22Rv1 (cell line): ENCODE measurements at regions not wholly inside any gene's neighbourhood (a gene's known extent, or its start where the extent isn't known, plus 50 kb on each side); places are given as distances from the start of the nearest gene placed in this dataset.

Experiments
- H3K27ac ChIP-seq: fragments of 450-650 bp; 2 replicates; pipeline ENCODE4 v1.5.1; 2017
- ZFX ChIP-seq: fragments of 450-650 bp; IDR thresholded peaks from 2 replicates; pipeline ENCODE4 v1.6.1; 2017; ENCODE audit warnings: antibody characterized with exemption, borderline replicate concordance
- TF ChIP-seq, protein P1 (sequence below): fragments of 450-650 bp; IDR thresholded peaks from 2 replicates; pipeline ENCODE4 v1.5.1; 2017; ENCODE audit warnings: mild to moderate bottlenecking

DNA sequence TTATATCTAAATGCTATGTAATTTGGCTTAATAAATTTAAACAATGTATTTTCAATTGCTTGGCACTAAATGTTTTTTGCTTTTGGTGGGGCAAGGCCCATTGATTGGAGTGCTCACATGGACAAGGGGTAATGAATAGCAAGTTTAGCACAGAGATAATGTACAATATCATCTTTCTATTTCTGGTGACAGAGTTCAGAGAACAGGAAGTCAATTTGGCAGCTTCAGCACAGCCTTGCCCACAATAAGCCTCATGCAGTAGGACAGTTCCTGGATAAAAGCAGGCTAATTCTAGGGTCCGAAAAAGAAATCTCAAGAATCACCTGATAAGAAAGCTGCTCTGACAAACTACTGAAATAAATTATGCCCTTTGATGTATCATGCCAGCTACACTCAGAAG is 443.9 kb upstream of the FSHR start:
- TF ChIP-seq, protein P1, sequence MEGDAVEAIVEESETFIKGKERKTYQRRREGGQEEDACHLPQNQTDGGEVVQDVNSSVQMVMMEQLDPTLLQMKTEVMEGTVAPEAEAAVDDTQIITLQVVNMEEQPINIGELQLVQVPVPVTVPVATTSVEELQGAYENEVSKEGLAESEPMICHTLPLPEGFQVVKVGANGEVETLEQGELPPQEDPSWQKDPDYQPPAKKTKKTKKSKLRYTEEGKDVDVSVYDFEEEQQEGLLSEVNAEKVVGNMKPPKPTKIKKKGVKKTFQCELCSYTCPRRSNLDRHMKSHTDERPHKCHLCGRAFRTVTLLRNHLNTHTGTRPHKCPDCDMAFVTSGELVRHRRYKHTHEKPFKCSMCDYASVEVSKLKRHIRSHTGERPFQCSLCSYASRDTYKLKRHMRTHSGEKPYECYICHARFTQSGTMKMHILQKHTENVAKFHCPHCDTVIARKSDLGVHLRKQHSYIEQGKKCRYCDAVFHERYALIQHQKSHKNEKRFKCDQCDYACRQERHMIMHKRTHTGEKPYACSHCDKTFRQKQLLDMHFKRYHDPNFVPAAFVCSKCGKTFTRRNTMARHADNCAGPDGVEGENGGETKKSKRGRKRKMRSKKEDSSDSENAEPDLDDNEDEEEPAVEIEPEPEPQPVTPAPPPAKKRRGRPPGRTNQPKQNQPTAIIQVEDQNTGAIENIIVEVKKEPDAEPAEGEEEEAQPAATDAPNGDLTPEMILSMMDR: no peak
- no peak for TF ChIP-seq ZFX

GRCh38 chr2:49585921-49586320 is 431.6 kb upstream of the FSHR start:
- no peak overlapping the region for H3K27ac ChIP-seq
- TF ChIP-seq, protein P1: no peak
- no peak for TF ChIP-seq ZFX

More for the DNA sequence above, 443.9 kb upstream of the FSHR start:
- H3K27ac ChIP-seq: no peak overlapping the region

DNA sequence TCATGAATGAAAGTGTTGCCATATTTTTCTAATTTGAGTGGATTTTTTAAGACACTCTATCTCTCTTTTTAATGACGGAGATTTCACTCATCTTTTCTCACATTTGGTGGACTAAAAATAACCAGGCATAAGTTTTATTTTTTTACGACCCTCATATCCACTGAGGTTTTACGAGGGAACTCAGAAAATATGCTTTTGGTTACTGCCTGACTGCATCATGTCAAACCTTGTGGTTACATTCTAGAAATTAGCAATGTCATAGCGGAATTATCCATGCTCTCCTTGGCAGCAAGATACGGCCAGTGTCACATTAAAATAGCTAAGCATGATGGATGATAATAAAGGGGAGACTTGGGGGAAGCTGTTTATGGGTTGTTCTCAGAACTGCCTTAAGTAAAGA is 428.6 kb upstream of the FSHR start:
- TF ChIP-seq, protein P1: no peak
- no peak for TF ChIP-seq ZFX
- H3K27ac ChIP-seq: no peak overlapping the region

DNA sequence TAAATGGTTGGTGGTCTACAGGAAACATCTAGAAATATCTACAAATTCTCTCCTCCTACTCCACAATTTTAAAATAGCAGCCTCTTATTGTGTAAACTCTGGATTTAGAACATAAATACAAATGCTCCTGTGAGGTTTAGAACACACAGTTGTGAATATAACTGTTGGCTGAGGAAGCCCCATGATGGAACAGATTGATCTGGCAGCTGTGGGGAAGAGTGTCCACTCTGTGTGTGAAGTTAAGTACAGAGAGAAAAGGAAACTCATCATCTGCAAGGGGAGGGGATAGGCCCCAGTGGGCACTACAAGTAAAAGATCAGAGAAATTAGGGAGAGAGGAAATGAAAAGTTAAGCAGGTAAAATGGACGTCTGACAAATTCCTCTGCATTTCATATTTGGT is 422.7 kb upstream of the FSHR start:
- no peak overlapping the region for H3K27ac ChIP-seq
- TF ChIP-seq, protein P1: no peak
- no peak for TF ChIP-seq ZFX

DNA sequence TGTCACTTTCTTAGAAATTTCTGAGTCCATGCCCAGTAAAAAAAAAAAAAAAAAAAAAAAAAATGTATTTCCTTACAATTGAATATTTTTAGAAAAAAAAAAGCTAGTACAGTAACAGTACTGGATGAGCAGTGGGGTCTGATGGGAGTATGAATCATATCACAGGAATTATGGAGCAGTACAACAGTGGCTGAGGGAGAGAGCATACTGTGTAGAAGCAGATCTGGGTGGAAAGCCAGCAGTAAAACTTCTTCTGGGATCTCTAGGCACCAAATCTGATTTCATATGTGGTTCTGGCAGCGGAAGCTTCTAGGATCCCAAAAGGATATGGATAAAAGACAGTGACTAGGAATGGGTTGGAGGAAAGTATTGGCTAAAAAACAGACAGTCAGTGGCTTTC is 414.9 kb upstream of the FSHR start:
- TF ChIP-seq, protein P1: no peak
- no peak for TF ChIP-seq ZFX
- no peak overlapping the region for H3K27ac ChIP-seq

DNA sequence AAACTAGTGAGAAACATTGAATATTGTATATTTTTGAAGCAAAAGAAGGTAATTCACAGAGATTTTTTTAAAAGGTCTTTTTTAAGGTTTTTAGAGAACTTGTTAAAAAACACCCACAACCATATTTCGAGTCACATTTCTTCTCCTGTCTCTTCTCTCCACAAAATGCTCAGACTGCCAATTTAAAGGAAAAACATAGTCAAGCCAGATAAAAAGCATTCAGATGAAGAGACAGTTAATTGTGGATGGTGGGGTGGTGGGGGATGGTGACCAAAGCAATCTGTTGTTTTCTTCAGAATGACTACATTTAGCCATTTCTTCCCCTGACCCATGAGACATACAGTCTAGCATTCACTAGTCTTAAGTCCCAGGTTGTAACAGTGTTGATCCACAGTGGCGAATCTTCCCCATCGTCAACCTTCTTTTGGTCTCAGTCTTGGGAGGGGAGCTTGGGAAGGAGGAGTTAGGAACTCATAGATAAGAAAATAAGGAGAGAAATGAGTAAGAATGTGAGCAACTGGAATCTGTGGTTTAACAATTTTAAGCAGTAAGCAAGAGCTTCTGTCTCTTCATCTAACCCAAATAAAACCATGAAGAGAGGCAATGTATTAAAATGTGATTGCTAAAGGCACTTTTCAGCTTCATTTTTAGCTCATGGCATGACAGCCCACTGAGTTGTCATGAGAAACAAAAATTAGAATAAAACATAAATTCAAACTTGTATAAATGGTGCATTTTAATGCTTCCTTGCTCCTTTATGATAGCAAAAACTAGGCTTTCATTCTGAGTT is 413.7 kb upstream of the FSHR start:
- H3K27ac ChIP-seq: no peak overlapping the region
- TF ChIP-seq, protein P1: no peak
- no peak for TF ChIP-seq ZFX

GRCh38 chr2:49567021-49567420 is 412.7 kb upstream of the FSHR start:
- TF ChIP-seq, protein P1: no peak
- TF ChIP-seq ZFX: no peak
- H3K27ac ChIP-seq: no peak overlapping the region
